PFSK-1 (cell line): ENCODE measurements at regions not wholly inside any gene's neighbourhood (a gene's known extent, or its start where the extent isn't known, plus 50 kb on each side); places are given as distances from the start of the nearest gene placed in this dataset.

ENCODE experiments used
- POLR2AphosphoS5 ChIP-seq: IDR thresholded peaks from 2 replicates; pipeline ENCODE4 v1.6.1; 2012; ENCODE audit warnings: low read depth, mild to moderate bottlenecking, control low read depth, low read length, moderate library complexity
- REST ChIP-seq, 2 experiments: IDR thresholded peaks; 2 replicates each; pipeline versions ENCODE4 v1.6.1 to v1.8.0; 2011 to 2012; ENCODE audit warnings: low read depth in 2 of 2, low read length in 2 of 2, control low read depth in 1 of 2, inconsistent platforms in 1 of 2, mild to moderate bottlenecking in 1 of 2, moderate library complexity in 1 of 2; ENCODE audit not compliant: insufficient read depth in 1 of 2

GRCh38 chr11:92362989-92363388 lies 138.4 kb downstream of the FAT3 start:
- TF ChIP-seq POLR2AphosphoS5 (no peak), REST (IDR thresholded peaks at IDR 0.05; ENCODE audit: insufficient read depth in 1 of 2, low read depth in 2 of 2, low read length in 2 of 2) (no peak)
